Ishikawa (cell line): ENCODE measurements at regions not wholly inside any gene's neighbourhood (a gene's known extent, or its start where the extent isn't known, plus 50 kb on each side); places are given as distances from the start of the nearest gene placed in this dataset.

Experiments used
- CEBPB ChIP-seq: IDR thresholded peaks from 2 replicates; pipeline ENCODE4 v1.6.1; 2012
- CREB1 ChIP-seq: IDR thresholded peaks from 2 replicates; pipeline ENCODE4 v1.6.1; 2012; ENCODE audit warnings: low read depth
- EGR1 ChIP-seq: IDR thresholded peaks from 2 replicates; pipeline ENCODE4 v1.6.1; 2012
- EP300 ChIP-seq: IDR thresholded peaks from 2 replicates; pipeline ENCODE4 v1.6.1; 2012; ENCODE audit warnings: borderline replicate concordance
- FOXM1 ChIP-seq: IDR thresholded peaks from 2 replicates; pipeline ENCODE4 v1.6.1; 2012; ENCODE audit warnings: low read depth, borderline replicate concordance
- NFIC ChIP-seq: IDR thresholded peaks from 2 replicates; pipeline ENCODE4 v1.6.1; 2012
- RAD21 ChIP-seq: IDR thresholded peaks from 2 replicates; pipeline ENCODE4 v1.6.1; 2012; ENCODE audit warnings: low read depth
- TAF1 ChIP-seq: IDR thresholded peaks from 2 replicates; pipeline ENCODE4 v1.6.1; 2012; ENCODE audit warnings: low read depth, mild to moderate bottlenecking
- TCF12 ChIP-seq: IDR thresholded peaks from 2 replicates; pipeline ENCODE4 v1.6.1; 2012; ENCODE audit warnings: low read depth
- TEAD4 ChIP-seq: IDR thresholded peaks from 2 replicates; pipeline ENCODE4 v1.6.1; 2012
- YY1 ChIP-seq: IDR thresholded peaks from 2 replicates; pipeline ENCODE4 v1.6.1; 2012; ENCODE audit warnings: low read depth
- ZBTB7A ChIP-seq: IDR thresholded peaks from 2 replicates; pipeline ENCODE4 v1.6.1; 2012; ENCODE audit warnings: low read depth
- TF ChIP-seq, protein P1 (sequence below): IDR thresholded peaks from 2 replicates; pipeline ENCODE4 v1.6.1; 2012
- TF ChIP-seq, protein P2 (sequence below): IDR thresholded peaks from 2 replicates; pipeline ENCODE4 v1.6.1; 2012; ENCODE audit warnings: low read depth, mild to moderate bottlenecking
- TF ChIP-seq, protein P3 (sequence below): IDR thresholded peaks from 2 replicates; pipeline ENCODE4 v1.6.1; 2012

GRCh38 chr14:85252011-85252410 is 277.9 kb upstream of the FLRT2 start:
- TF ChIP-seq YY1 (no peak), CREB1 (no peak), TCF12 (no peak), ZBTB7A (no peak), NFIC (no peak)

DNA sequence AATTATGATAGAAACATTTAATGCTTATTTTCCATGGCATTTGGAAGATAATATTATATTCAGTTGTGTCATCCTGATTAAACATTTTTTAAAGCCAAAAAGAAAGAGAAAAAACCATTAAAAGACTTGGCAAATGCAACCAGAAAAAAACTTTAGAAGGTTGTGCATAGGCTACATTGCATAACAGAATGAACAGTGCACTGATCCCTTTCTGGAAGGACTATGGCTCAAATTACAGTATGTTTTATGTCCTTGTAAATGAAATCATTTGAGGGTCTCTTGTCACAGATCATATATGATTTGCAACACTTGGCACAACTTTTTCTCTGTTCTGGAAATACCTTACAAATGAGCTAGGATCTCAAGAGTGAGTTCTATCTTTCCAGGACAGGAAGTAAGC is 275.2 kb upstream of the FLRT2 start:
- TF ChIP-seq CEBPB, result peak; percentile 77
- TF ChIP-seq, protein P1, sequence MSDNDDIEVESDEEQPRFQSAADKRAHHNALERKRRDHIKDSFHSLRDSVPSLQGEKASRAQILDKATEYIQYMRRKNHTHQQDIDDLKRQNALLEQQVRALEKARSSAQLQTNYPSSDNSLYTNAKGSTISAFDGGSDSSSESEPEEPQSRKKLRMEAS, result no peak
- TF ChIP-seq EGR1, result no peak

GRCh38 chr14:85257287-85257686 is 272.7 kb upstream of the FLRT2 start:
- no peak for TF ChIP-seq NFIC
- no peak for TF ChIP-seq YY1
- TF ChIP-seq TEAD4, result no peak
- no peak for TF ChIP-seq TAF1
- TF ChIP-seq, protein P2, sequence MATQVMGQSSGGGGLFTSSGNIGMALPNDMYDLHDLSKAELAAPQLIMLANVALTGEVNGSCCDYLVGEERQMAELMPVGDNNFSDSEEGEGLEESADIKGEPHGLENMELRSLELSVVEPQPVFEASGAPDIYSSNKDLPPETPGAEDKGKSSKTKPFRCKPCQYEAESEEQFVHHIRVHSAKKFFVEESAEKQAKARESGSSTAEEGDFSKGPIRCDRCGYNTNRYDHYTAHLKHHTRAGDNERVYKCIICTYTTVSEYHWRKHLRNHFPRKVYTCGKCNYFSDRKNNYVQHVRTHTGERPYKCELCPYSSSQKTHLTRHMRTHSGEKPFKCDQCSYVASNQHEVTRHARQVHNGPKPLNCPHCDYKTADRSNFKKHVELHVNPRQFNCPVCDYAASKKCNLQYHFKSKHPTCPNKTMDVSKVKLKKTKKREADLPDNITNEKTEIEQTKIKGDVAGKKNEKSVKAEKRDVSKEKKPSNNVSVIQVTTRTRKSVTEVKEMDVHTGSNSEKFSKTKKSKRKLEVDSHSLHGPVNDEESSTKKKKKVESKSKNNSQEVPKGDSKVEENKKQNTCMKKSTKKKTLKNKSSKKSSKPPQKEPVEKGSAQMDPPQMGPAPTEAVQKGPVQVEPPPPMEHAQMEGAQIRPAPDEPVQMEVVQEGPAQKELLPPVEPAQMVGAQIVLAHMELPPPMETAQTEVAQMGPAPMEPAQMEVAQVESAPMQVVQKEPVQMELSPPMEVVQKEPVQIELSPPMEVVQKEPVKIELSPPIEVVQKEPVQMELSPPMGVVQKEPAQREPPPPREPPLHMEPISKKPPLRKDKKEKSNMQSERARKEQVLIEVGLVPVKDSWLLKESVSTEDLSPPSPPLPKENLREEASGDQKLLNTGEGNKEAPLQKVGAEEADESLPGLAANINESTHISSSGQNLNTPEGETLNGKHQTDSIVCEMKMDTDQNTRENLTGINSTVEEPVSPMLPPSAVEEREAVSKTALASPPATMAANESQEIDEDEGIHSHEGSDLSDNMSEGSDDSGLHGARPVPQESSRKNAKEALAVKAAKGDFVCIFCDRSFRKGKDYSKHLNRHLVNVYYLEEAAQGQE, result no peak
- TF ChIP-seq RAD21, result no peak
- TF ChIP-seq CREB1, result no peak
- no peak for TF ChIP-seq FOXM1
- no peak for TF ChIP-seq TCF12
- TF ChIP-seq EGR1, result no peak
- TF ChIP-seq CEBPB, result no peak
- no peak for TF ChIP-seq EP300
- TF ChIP-seq, protein P1, result no peak
- no peak for TF ChIP-seq ZBTB7A
- TF ChIP-seq, protein P3, sequence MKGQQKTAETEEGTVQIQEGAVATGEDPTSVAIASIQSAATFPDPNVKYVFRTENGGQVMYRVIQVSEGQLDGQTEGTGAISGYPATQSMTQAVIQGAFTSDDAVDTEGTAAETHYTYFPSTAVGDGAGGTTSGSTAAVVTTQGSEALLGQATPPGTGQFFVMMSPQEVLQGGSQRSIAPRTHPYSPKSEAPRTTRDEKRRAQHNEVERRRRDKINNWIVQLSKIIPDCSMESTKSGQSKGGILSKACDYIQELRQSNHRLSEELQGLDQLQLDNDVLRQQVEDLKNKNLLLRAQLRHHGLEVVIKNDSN, result no peak

- TF ChIP-seq, protein P2, result no peak
- TF ChIP-seq CEBPB (no peak), RAD21 (no peak), FOXM1 (no peak), CREB1 (no peak), YY1 (no peak), NFIC (no peak), ZBTB7A (no peak), TCF12 (no peak), EGR1 (no peak), TAF1 (no peak), TEAD4 (no peak)
- TF ChIP-seq, protein P3, result no peak
These were observed 265.8 kb upstream of the FLRT2 start for GRCh38 chr14:85263916-85264675.

DNA sequence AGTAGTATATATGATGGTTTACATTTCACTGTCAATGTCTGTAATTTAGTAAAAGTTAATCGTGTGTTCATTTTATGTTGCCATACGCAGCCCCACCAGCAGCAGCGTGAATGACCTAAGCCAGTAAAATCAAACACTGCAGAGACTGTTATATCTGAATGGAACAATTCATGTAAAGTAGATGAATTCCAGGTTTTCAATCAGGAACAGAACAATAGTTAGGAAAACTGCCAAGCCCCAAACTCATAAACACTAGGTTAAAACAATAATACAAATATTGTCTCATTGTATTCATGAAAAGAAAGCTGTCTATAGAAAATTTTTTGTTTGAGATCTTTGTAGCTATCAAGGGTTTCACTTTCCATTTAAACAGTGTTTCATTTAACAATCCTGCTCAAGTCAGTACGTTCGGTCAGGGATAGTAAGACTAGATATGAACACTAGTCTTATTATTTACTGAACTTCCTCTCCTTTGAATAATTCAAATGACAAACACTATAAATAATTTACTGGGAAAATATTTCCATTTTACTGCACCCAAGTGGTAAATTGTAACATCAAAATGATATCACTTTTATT is 256.8 kb upstream of the FLRT2 start:
- no peak for TF ChIP-seq CEBPB
- TF ChIP-seq RAD21, result no peak
- no peak for TF ChIP-seq TAF1
- TF ChIP-seq TCF12, result no peak
- no peak for TF ChIP-seq FOXM1
- TF ChIP-seq, protein P2, result no peak
- no peak for TF ChIP-seq EP300
- no peak for TF ChIP-seq ZBTB7A
- TF ChIP-seq, protein P3, result no peak
- no peak for TF ChIP-seq YY1
- no peak for TF ChIP-seq TEAD4
- TF ChIP-seq EGR1, result no peak
- no peak for TF ChIP-seq NFIC
- TF ChIP-seq, protein P1, result no peak
- no peak for TF ChIP-seq CREB1
